ENCODE measurements at regions not wholly inside any gene's neighbourhood (a gene's known extent, or its start where the extent isn't known, plus 50 kb on each side); places are given as distances from the start of the nearest gene placed in this dataset.

GRCh38 chr21:19508442-19508841 lies 1104.9 kb upstream of the TMPRSS15 start:
- TF ChIP-seq CTCF (IDR thresholded peaks at IDR 0.05) (no peak), POLR2A (IDR thresholded peaks at IDR 0.05) (no peak), EP300 (IDR thresholded peaks at IDR 0.05) (no peak), POLR2AphosphoS5 (IDR thresholded peaks at IDR 0.05) (no peak)
